Cardiac muscle cell (in vitro differentiated cells and primary cell): ENCODE measurements at regions not wholly inside any gene's neighbourhood (a gene's known extent, or its start where the extent isn't known, plus 50 kb on each side); places are given as distances from the start of the nearest gene placed in this dataset.

ENCODE experiments used
- DNase-seq, 2 donors: peaks; one replicate each; pipeline versions ENCODE4 v3.0.0 to v3.0.0-alpha.2; 2010 to 2017; ENCODE audit warnings: low read depth in 1 of 2, low spot score in 1 of 2
- H3K27ac ChIP-seq: fragments of 200-600 bp; sonication (generic); 2 replicates; pipeline ENCODE4 v1.5.1; 2016
- H3K27me3 ChIP-seq: fragments of 200-600 bp; sonication (generic); 2 replicates; pipeline ENCODE4 v1.6.0; 2016; ENCODE audit warnings: control low read depth
- H3K36me3 ChIP-seq: fragments of 200-600 bp; sonication (generic); 2 replicates; pipeline ENCODE4 v1.5.1; 2016; ENCODE audit warnings: control low read depth
- H3K4me1 ChIP-seq: fragments of 200-600 bp; sonication (generic); 2 replicates; pipeline ENCODE4 v1.8.1; 2017; ENCODE audit warnings: low read depth, mild to moderate bottlenecking, mixed run types
- H3K4me3 ChIP-seq: fragments of 200-600 bp; sonication (generic); 2 replicates; pipeline ENCODE4 v1.5.1; 2016; ENCODE audit warnings: mild to moderate bottlenecking
- H3K9me3 ChIP-seq: fragments of 200-600 bp; sonication (generic); 2 replicates; pipeline ENCODE4 v1.5.1; 2017; ENCODE audit warnings: low read depth, mild to moderate bottlenecking, control low read depth
- CTCF ChIP-seq: IDR thresholded peaks from 2 replicates; pipeline ENCODE4 v1.5.1; 2012; ENCODE audit warnings: low read depth, mild to moderate bottlenecking, low read length

- no peaks in the 10 kb centered on the region for H3K27me3 ChIP-seq
- H3K9me3 ChIP-seq = no peaks in the 10 kb centered on the region
- DNase-seq = no peak
- no peaks in the 10 kb centered on the region for H3K36me3 ChIP-seq
- no peaks in the 10 kb centered on the region for H3K4me1 ChIP-seq
- no peak for TF ChIP-seq CTCF
- no peak overlapping the region for H3K4me3 ChIP-seq
- H3K27ac ChIP-seq = no peak overlapping the region
Measured at GRCh38 chr10:4332764-4333458, 493.1 kb upstream of the AKR1E2 start.

- Histone ChIP-seq H3K27me3 (no peaks in the 10 kb centered on the region), H3K4me1 (no peaks in the 10 kb centered on the region), H3K9me3 (no peaks in the 10 kb centered on the region), H3K36me3 (no peaks in the 10 kb centered on the region), H3K27ac (no peak overlapping the region), H3K4me3 (no peak overlapping the region)
- DNase-seq = no peak
- TF ChIP-seq CTCF = no peak
Measured at GRCh38 chr10:4331150-4331549, 494.9 kb upstream of the AKR1E2 start.

GRCh38 chr10:4330636-4331035 is 495.4 kb upstream of the AKR1E2 start:
- Histone ChIP-seq H3K27ac (no peak overlapping the region), H3K4me3 (no peak overlapping the region), H3K4me1 (no peaks in the 10 kb centered on the region), H3K27me3 (no peaks in the 10 kb centered on the region), H3K9me3 (no peaks in the 10 kb centered on the region), H3K36me3 (no peaks in the 10 kb centered on the region)
- DNase-seq = no peak
- TF ChIP-seq CTCF = no peak

GRCh38 chr10:4329225-4329624 is 496.8 kb upstream of the AKR1E2 start:
- Histone ChIP-seq H3K36me3 (no peaks in the 10 kb centered on the region), H3K4me1 (no peaks in the 10 kb centered on the region), H3K4me3 (no peak overlapping the region), H3K27me3 (no peaks in the 10 kb centered on the region), H3K9me3 (no peaks in the 10 kb centered on the region), H3K27ac (no peak overlapping the region)
- no peak for DNase-seq
- TF ChIP-seq CTCF = no peak

- no peak overlapping the region for H3K4me3 ChIP-seq
- no peaks in the 10 kb centered on the region for H3K27me3 ChIP-seq
- no peaks in the 10 kb centered on the region for H3K4me1 ChIP-seq
- H3K27ac ChIP-seq = no peak overlapping the region
- TF ChIP-seq CTCF = no peak
- DNase-seq = no peak
- H3K36me3 ChIP-seq = no peaks in the 10 kb centered on the region
- H3K9me3 ChIP-seq = no peaks in the 10 kb centered on the region
Measured at GRCh38 chr10:4326647-4327046, 499.4 kb upstream of the AKR1E2 start.
